K562 (cell line): ENCODE measurements at regions not wholly inside any gene's neighbourhood (a gene's known extent, or its start where the extent isn't known, plus 50 kb on each side); places are given as distances from the start of the nearest gene placed in this dataset.

Source experiments
- FOXK2 ChIP-seq, 2 experiments: fragments of 450-650 bp; IDR thresholded peaks in 1 of 2; conservative IDR thresholded peaks in 1 of 2; 2 replicates each; pipeline ENCODE4 v1.6.1; 2016; ENCODE audit warnings: low read depth in 2 of 2, mild to moderate bottlenecking in 1 of 2
- GABPB1 ChIP-seq: sonication (generic); formaldehyde crosslinking; IDR thresholded peaks from 2 replicates; pipeline ENCODE4 v1.8.0; 2022; ENCODE audit warnings: mild to moderate bottlenecking, missing genetic modification reagents
- JUN ChIP-seq, 2 experiments: sonication (generic) in 1 of 2; formaldehyde crosslinking in 1 of 2; IDR thresholded peaks; 2 replicates each; pipeline versions ENCODE4 v1.6.1 to v1.8.0; 2012 to 2022; ENCODE audit warnings: borderline replicate concordance in 2 of 2, mild to moderate bottlenecking in 2 of 2, improper control_type of control experiment in 1 of 2, low read depth in 1 of 2, low read length in 1 of 2, missing genetic modification reagents in 1 of 2
- JUND ChIP-seq, 2 experiments: IDR thresholded peaks; 2 replicates in 1 of 2; 3 replicates in 1 of 2; pipeline ENCODE4 v1.6.1; 2011; ENCODE audit warnings: borderline replicate concordance in 2 of 2, low read depth in 2 of 2, low read length in 2 of 2, improper control_type of control experiment in 1 of 2, missing biosample characterization in 1 of 2, missing genetic modification characterization in 1 of 2, missing genetic modification reagents in 1 of 2
- MYC ChIP-seq, 2 experiments: fragments of 250-450 bp in 1 of 2; sonication (Bioruptor Pico) in 1 of 2; IDR thresholded peaks; 2 replicates each; pipeline versions ENCODE4 v1.5.1 to v1.6.1; 2012 to 2021; ENCODE audit warnings: low read depth in 2 of 2, borderline replicate concordance in 1 of 2, improper control_type of control experiment in 1 of 2, low read length in 1 of 2, mild to moderate bottlenecking in 1 of 2, moderate library complexity in 1 of 2
- NRF1 ChIP-seq, 2 experiments: fragments of 450-650 bp; IDR thresholded peaks in 1 of 2; conservative IDR thresholded peaks in 1 of 2; 2 replicates each; pipeline ENCODE4 v1.6.1; 2014; ENCODE audit warnings: mild to moderate bottlenecking in 2 of 2
- SRSF3 ChIP-seq: fragments of 200-400 bp; formaldehyde crosslinking; IDR thresholded peaks from 2 replicates; pipeline ENCODE4 v1.6.1; 2016; ENCODE audit warnings: mild to moderate bottlenecking, low read length, moderate library complexity; ENCODE audit not compliant: insufficient read depth
- TF ChIP-seq, protein P1 (sequence below): fragments of 250-450 bp; sonication (Bioruptor Pico); IDR thresholded peaks from 2 replicates; pipeline ENCODE4 v1.8.0; 2021; ENCODE audit warnings: mild to moderate bottlenecking, moderate library complexity

GRCh38 chr3:187909866-187910265 is 164.6 kb upstream of the BCL6 start:
- TF ChIP-seq JUND (IDR thresholded peaks at IDR 0.05; ENCODE audit: borderline replicate concordance, low read depth, low read length): no peak
- TF ChIP-seq JUND (tag; IDR thresholded peaks at IDR 0.05; ENCODE audit: borderline replicate concordance, low read depth, low read length): no peak
- no peak for TF ChIP-seq GABPB1 (CRISPR knock-in tag)
- TF ChIP-seq, protein P1, sequence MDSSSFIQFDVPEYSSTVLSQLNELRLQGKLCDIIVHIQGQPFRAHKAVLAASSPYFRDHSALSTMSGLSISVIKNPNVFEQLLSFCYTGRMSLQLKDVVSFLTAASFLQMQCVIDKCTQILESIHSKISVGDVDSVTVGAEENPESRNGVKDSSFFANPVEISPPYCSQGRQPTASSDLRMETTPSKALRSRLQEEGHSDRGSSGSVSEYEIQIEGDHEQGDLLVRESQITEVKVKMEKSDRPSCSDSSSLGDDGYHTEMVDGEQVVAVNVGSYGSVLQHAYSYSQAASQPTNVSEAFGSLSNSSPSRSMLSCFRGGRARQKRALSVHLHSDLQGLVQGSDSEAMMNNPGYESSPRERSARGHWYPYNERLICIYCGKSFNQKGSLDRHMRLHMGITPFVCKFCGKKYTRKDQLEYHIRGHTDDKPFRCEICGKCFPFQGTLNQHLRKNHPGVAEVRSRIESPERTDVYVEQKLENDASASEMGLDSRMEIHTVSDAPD (CRISPR knock-in tag): no peak
- TF ChIP-seq JUN (IDR thresholded peaks at IDR 0.05; ENCODE audit: borderline replicate concordance, low read depth, low read length): no peak
- no peak for TF ChIP-seq JUN (CRISPR knock-in tag; IDR thresholded peaks at IDR 0.05; ENCODE audit: borderline replicate concordance)
- TF ChIP-seq NRF1 (conservative IDR thresholded peaks at IDR 0.05 in 1 of 2, IDR thresholded peaks at IDR 0.05 in 1 of 2): no peak
- no peak for TF ChIP-seq FOXK2 (conservative IDR thresholded peaks at IDR 0.05 in 1 of 2, IDR thresholded peaks at IDR 0.05 in 1 of 2; ENCODE audit: low read depth in 2 of 2)
- TF ChIP-seq MYC (IDR thresholded peaks at IDR 0.05; ENCODE audit: low read depth, low read length): no peak
- no peak for TF ChIP-seq MYC (CRISPR knock-in tag; IDR thresholded peaks at IDR 0.05; ENCODE audit: borderline replicate concordance, low read depth)
- no peak for TF ChIP-seq SRSF3
